H1 (cell line): ENCODE measurements at regions not wholly inside any gene's neighbourhood (a gene's known extent, or its start where the extent isn't known, plus 50 kb on each side); places are given as distances from the start of the nearest gene placed in this dataset.

Source experiments
- CTCF ChIA-PET: fragments of 300-600 bp; sonication (Branson Sonifier 250); formaldehyde crosslinking; loops from one replicate; lab custom pipeline; 2021; ENCODE audit not compliant: partially characterized antibody; lab: Charles Lee
- POLR2A ChIA-PET: fragments of 300-600 bp; sonication (Branson Sonifier 250); formaldehyde crosslinking; loops from one replicate; lab custom pipeline; 2021; ENCODE audit warnings: inconsistent platforms; ENCODE audit not compliant: partially characterized antibody; lab: Charles Lee
- DNase-seq, 2 experiments: peaks; one replicate each; pipeline versions ENCODE4 v3.0.0 to v3.0.0-alpha.2; 2010 to 2022; ENCODE audit warnings: low spot score in 2 of 2, low read depth in 1 of 2, mixed read lengths in 1 of 2
- FAIRE-seq: peaks from 2 replicates; lab custom pipeline; 2011; peaks lifted over from hg19 to GRCh38; lab: Jason Lieb, UNC
- H2AFZ ChIP-seq: 2 replicates; pipeline ENCODE4 v1.8.1; 2012; ENCODE audit warnings: low read length, inconsistent platforms
- H2AK5ac ChIP-seq: 2 replicates; pipeline ENCODE4 v1.6.1; 2013; ENCODE audit warnings: low read depth, low read length
- H2BK120ac ChIP-seq: replicated peaks from 2 replicates; pipeline ENCODE3; 2013; ENCODE audit warnings: low read depth, low read length, inconsistent platforms
- H2BK12ac ChIP-seq: 2 replicates; pipeline ENCODE4 v1.6.1; 2013; ENCODE audit warnings: low read depth, low read length
- H2BK15ac ChIP-seq: 2 replicates; pipeline ENCODE4 v1.6.1; 2013; ENCODE audit warnings: low read length
- H2BK20ac ChIP-seq: 2 replicates; pipeline ENCODE4 v1.6.1; 2013; ENCODE audit warnings: low read length
- H2BK5ac ChIP-seq: 2 replicates; pipeline ENCODE4 v1.6.1; 2013; ENCODE audit warnings: low read depth, low read length
- H3K14ac ChIP-seq: 2 replicates; pipeline ENCODE4 v1.6.1; 2013; ENCODE audit warnings: inconsistent platforms; ENCODE audit not compliant: insufficient read length
- H3K18ac ChIP-seq: 2 replicates; pipeline ENCODE4 v1.6.1; 2013; ENCODE audit warnings: low read length; ENCODE audit errors: extremely low read depth
- H3K23ac ChIP-seq: 2 replicates; pipeline ENCODE4 v1.6.1; 2013; ENCODE audit warnings: inconsistent platforms; ENCODE audit not compliant: insufficient read length
- H3K23me2 ChIP-seq: 2 replicates; pipeline ENCODE4 v1.6.1; 2013; ENCODE audit warnings: low read depth, low read length
- H3K27ac ChIP-seq: 2 replicates; pipeline ENCODE4 v1.6.1; 2011; ENCODE audit warnings: low read depth, low read length, inconsistent platforms
- H3K27me3 ChIP-seq, 4 experiments: replicated peaks in 1 of 4; 1 replicate in 1 of 4; 2 replicates in 3 of 4; pipeline versions ENCODE4 v1.6.1 to v1.8.1; 2011 to 2013; ENCODE audit warnings: low read length in 3 of 4, mild to moderate bottlenecking in 3 of 4, inconsistent platforms in 2 of 4, mixed read lengths in 2 of 4, moderate library complexity in 1 of 4; ENCODE audit not compliant: control insufficient read depth in 3 of 4, insufficient read depth in 3 of 4; ENCODE audit errors: extremely low read depth in 1 of 4
- H3K36me3 ChIP-seq, 4 experiments: 2 replicates each; pipeline versions ENCODE4 v1.6.1 to v1.8.1; 2011 to 2013; ENCODE audit warnings: mild to moderate bottlenecking in 4 of 4, low read length in 3 of 4, moderate library complexity in 2 of 4, control low read depth in 1 of 4, inconsistent platforms in 1 of 4; ENCODE audit not compliant: insufficient read depth in 4 of 4, control insufficient read depth in 2 of 4
- H3K4ac ChIP-seq: replicated peaks from 2 replicates; pipeline ENCODE3; 2013; ENCODE audit warnings: low read length, low read depth, mixed read lengths, inconsistent platforms; ENCODE audit not compliant: insufficient read length
- H3K4me1 ChIP-seq, 4 experiments: replicated peaks in 1 of 4; 1 replicate in 1 of 4; 2 replicates in 3 of 4; pipeline versions ENCODE4 v1.6.1 to v1.8.1; 2011 to 2013; ENCODE audit warnings: low read length in 3 of 4, inconsistent platforms in 2 of 4, mixed read lengths in 1 of 4; ENCODE audit not compliant: insufficient read depth in 4 of 4, control insufficient read depth in 3 of 4
- H3K4me2 ChIP-seq, 2 experiments: 2 replicates each; pipeline versions ENCODE4 v1.6.1 to v1.8.1; 2011 to 2013; ENCODE audit warnings: low read depth in 2 of 2, low read length in 2 of 2, control low read depth in 1 of 2, inconsistent platforms in 1 of 2, mild to moderate bottlenecking in 1 of 2; ENCODE audit not compliant: insufficient read depth in 1 of 2
- H3K4me3 ChIP-seq, 4 experiments: fragments of 200-600, 300-600 bp in 1 of 4; sonication (generic), shearing (Covaris generic), sonication (Bioruptor Twin) in 1 of 4; 2 replicates each; pipeline versions ENCODE4 v1.5.1 to v1.8.1; 2011 to 2016; ENCODE audit warnings: low read length in 4 of 4, low read depth in 3 of 4, control low read depth in 2 of 4, inconsistent platforms in 2 of 4, mild to moderate bottlenecking in 2 of 4, mixed read lengths in 1 of 4, moderate library complexity in 1 of 4; ENCODE audit not compliant: insufficient read depth in 2 of 4; ENCODE audit errors: extremely low read depth in 1 of 4
- H3K56ac ChIP-seq: replicated peaks from 2 replicates; pipeline ENCODE3; 2013; ENCODE audit warnings: low read depth, mild to moderate bottlenecking, mixed read lengths, low read length, inconsistent platforms; ENCODE audit not compliant: insufficient read length
- H3K79me1 ChIP-seq: 2 replicates; pipeline ENCODE4 v1.6.1; 2013; ENCODE audit warnings: low read depth, low read length, control low read depth
- H3K79me2 ChIP-seq, 2 experiments: 2 replicates each; pipeline versions ENCODE4 v1.6.1 to v1.8.1; 2012 to 2013; ENCODE audit warnings: low read length in 2 of 2, mild to moderate bottlenecking in 2 of 2, inconsistent platforms in 1 of 2; ENCODE audit not compliant: insufficient read depth in 2 of 2, control insufficient read depth in 1 of 2
- H3K9ac ChIP-seq, 4 experiments: replicated peaks in 1 of 4; 1 replicate in 1 of 4; 2 replicates in 3 of 4; pipeline versions ENCODE4 v1.6.1 to v1.8.1; 2011 to 2013; ENCODE audit warnings: low read depth in 3 of 4, low read length in 3 of 4, control low read depth in 2 of 4, mild to moderate bottlenecking in 2 of 4, moderate library complexity in 2 of 4, inconsistent platforms in 1 of 4; ENCODE audit errors: extremely low read depth in 1 of 4
- H3K9me3 ChIP-seq, 2 experiments: 2 replicates each; pipeline versions ENCODE4 v1.6.1 to v1.8.1; 2012 to 2013; ENCODE audit warnings: mild to moderate bottlenecking in 2 of 2, moderate library complexity in 2 of 2, control low read depth in 1 of 2, inconsistent platforms in 1 of 2, low read depth in 1 of 2, low read length in 1 of 2, mixed read lengths in 1 of 2; ENCODE audit not compliant: insufficient read depth in 2 of 2
- H4K20me1 ChIP-seq, 2 experiments: replicated peaks in 1 of 2; 2 replicates each; pipeline versions ENCODE3 to v1.8.1; 2011 to 2013; ENCODE audit warnings: inconsistent platforms in 2 of 2, low read length in 2 of 2, mild to moderate bottlenecking in 1 of 2; ENCODE audit not compliant: insufficient read depth in 2 of 2, control insufficient read depth in 1 of 2
- H4K5ac ChIP-seq: 2 replicates; pipeline ENCODE4 v1.6.1; 2013; ENCODE audit warnings: low read length, low read depth, mixed read lengths, inconsistent platforms; ENCODE audit not compliant: insufficient read length
- H4K8ac ChIP-seq: 2 replicates; pipeline ENCODE4 v1.8.0; 2013; ENCODE audit warnings: mild to moderate bottlenecking, moderate library complexity, low read length, inconsistent platforms; ENCODE audit not compliant: insufficient read depth; ENCODE audit errors: extremely low read depth
- H4K91ac ChIP-seq: replicated peaks from 2 replicates; pipeline ENCODE3; 2013; ENCODE audit warnings: low read length, mixed read lengths, inconsistent platforms; ENCODE audit not compliant: insufficient read length
- ASH2L ChIP-seq: fragments of 200-600, 300-600 bp; sonication (generic); IDR thresholded peaks from one replicate; pipeline ENCODE4 v1.7.1; 2017; ENCODE audit warnings: low read length
- JUN ChIP-seq: IDR thresholded peaks from 2 replicates; pipeline ENCODE4 v1.6.1; 2011; ENCODE audit warnings: low read depth, mild to moderate bottlenecking, improper control_type of control experiment, low read length
- MAFK ChIP-seq: IDR thresholded peaks from 2 replicates; pipeline ENCODE4 v1.6.1; 2012; ENCODE audit warnings: low read depth, mild to moderate bottlenecking, improper control_type of control experiment, low read length
- SP2 ChIP-seq: IDR thresholded peaks from 2 replicates; pipeline ENCODE4 v1.6.1; 2012; ENCODE audit warnings: mild to moderate bottlenecking, low read length, inconsistent platforms
- SUZ12 ChIP-seq: fragments of 200-600 bp; sonication (generic); IDR thresholded peaks from 2 replicates; pipeline ENCODE4 v1.6.1; 2012; ENCODE audit warnings: mild to moderate bottlenecking, inconsistent platforms, low read length, moderate library complexity, mixed read lengths
- TBP ChIP-seq: IDR thresholded peaks from 2 replicates; pipeline ENCODE4 v1.6.1; 2011; ENCODE audit warnings: low read depth, low read length, improper control_type of control experiment
- ZNF274 ChIP-seq: IDR thresholded peaks from 2 replicates; pipeline ENCODE4 v1.7.0; 2012; ENCODE audit warnings: low read length, borderline replicate concordance; ENCODE audit errors: extremely low read depth
- WGBS, 2 experiments: shearing (Covaris generic) in 1 of 2; methylation state at CpG; one replicate each; pipeline versions ENCODE4 v1.1.6 to v1.1.7; 2013 to 2015; ENCODE audit warnings: low lambda C conversion rate in 2 of 2, mixed read lengths in 2 of 2, inconsistent platforms in 1 of 2, low coverage in 1 of 2, missing lambda C conversion rate in 1 of 2; ENCODE audit not compliant: insufficient replicate concordance in 2 of 2, insufficient coverage in 1 of 2, insufficient read length in 1 of 2; ENCODE audit errors: extremely low coverage in 1 of 2, missing lambda C conversion rate in 1 of 2; 5-methylcytosine and 5-hydroxymethylcytosine counted together

- Histone ChIP-seq H2AFZ (no peak overlapping the region), H3K4me2 (no peak overlapping the region), H2BK12ac (no peak overlapping the region), H3K27me3 (no peaks in the 10 kb centered on the region), H3K79me2 (no peaks in the 10 kb centered on the region), H3K4ac (no peak overlapping the region), H2BK120ac (no peak overlapping the region), H3K23ac (no peak overlapping the region), H3K79me1 (no peaks in the 10 kb centered on the region), H4K91ac (no peak overlapping the region), H4K20me1 (no peaks in the 10 kb centered on the region), H2BK20ac (no peak overlapping the region), H3K18ac (no peak overlapping the region), H4K8ac (no peak overlapping the region), H3K4me3 (no peak overlapping the region), H3K23me2 (no peaks in the 10 kb centered on the region), H3K9ac (no peak overlapping the region), H3K14ac (no peak overlapping the region), H3K27ac (no peak overlapping the region), H3K56ac (no peak overlapping the region), H4K5ac (no peak overlapping the region), H2BK5ac (no peak overlapping the region), H3K36me3 (no peaks in the 10 kb centered on the region), H3K4me1 (no peaks in the 10 kb centered on the region), H2BK15ac (no peak overlapping the region), H3K9me3 (no peaks in the 10 kb centered on the region), H2AK5ac (no peak overlapping the region)
- no peak for DNase-seq
- ChIA-PET CTCF (no interaction called here), POLR2A (no interaction called here)
- WGBS, 2 experiments = 90% methylated on average over 3 of the region's 3 CpGs; no CpG with 5 or more reads in 1 of the 2 experiments
- TF ChIP-seq SUZ12 (no peak), TBP (no peak), ZNF274 (no peak), MAFK (no peak), JUN (no peak), ASH2L (no peak), SP2 (no peak)
- FAIRE-seq = no peak
These were observed 208.5 kb downstream of the TMEM161B start for GRCh38 chr5:88060194-88060593.
